ENCODE measurements at regions not wholly inside any gene's neighbourhood (a gene's known extent, or its start where the extent isn't known, plus 50 kb on each side); places are given as distances from the start of the nearest gene placed in this dataset.

DNA sequence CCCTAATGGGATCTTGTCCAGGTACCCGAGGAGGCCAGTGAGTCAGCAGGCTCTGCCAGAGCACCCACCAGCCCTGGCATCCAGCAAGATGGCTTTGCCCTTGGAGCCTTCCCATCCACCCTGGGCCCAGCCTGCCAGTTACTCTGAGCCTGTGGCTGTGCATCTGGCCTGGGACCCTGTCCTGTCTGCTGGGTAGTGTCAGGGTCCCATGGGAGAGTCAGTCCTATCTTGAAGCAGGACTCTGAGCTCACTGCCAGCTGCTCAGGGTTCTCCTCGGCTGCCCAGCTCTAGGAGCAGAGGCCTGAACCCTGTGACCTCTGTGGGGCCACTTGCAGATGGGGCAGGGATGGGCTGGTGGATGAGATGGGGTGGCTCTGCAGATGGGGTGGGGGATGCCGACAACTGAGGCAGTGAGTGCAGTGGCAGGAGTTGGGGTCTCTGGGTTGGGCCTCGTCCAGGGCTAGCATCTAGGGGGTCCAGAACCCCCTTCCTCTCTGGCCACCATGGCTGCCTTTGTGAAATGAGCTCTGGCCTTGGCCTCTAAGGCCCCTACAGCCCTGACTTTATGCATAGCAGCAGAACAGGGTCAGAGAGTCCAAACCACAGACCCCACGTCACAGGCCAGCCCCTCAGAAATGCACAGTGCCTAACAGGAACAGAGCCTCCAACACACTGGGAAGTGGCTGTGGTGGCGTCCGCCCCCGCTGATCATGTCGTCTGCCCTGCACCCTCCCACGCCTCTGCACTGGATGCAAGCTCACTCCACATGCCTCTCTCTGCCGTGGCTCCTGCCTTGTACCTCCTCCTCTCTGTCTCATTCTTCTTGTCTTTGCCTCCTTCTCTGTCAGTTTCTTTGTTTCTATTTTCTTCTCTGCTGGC lies 88.1 kb upstream of the RET start:
- H3K4me3 ChIP-seq (ENCODE audit: low read depth, low read length) = no peak overlapping the region
- TF ChIP-seq, protein P1, sequence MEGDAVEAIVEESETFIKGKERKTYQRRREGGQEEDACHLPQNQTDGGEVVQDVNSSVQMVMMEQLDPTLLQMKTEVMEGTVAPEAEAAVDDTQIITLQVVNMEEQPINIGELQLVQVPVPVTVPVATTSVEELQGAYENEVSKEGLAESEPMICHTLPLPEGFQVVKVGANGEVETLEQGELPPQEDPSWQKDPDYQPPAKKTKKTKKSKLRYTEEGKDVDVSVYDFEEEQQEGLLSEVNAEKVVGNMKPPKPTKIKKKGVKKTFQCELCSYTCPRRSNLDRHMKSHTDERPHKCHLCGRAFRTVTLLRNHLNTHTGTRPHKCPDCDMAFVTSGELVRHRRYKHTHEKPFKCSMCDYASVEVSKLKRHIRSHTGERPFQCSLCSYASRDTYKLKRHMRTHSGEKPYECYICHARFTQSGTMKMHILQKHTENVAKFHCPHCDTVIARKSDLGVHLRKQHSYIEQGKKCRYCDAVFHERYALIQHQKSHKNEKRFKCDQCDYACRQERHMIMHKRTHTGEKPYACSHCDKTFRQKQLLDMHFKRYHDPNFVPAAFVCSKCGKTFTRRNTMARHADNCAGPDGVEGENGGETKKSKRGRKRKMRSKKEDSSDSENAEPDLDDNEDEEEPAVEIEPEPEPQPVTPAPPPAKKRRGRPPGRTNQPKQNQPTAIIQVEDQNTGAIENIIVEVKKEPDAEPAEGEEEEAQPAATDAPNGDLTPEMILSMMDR (IDR thresholded peaks at IDR 0.05; ENCODE audit: control insufficient read depth, extremely low read depth, insufficient read depth) = no peak
- DNase-seq (ENCODE audit: low read depth) = no peak

DNA sequence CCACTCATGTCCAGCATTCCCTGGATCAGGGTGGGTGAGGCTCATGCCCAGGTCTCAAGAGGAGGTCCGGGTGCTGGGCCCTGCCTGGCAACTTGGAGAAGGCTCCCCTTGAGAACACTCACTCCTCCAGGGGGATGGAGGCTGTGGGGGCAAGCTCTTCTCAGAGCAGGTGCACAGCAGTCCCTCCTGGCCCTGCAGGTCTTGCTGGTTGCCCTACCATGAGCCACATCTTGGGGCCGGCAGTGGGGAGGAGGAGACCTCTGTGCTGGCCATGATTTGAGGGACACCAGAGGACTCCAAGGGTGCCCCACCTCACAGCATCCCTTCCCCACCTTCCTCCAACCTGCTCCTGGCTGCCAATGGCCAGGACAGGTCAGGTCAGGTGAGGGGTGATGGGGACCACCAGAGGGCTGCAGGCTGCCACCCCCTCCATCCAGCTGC lies 87.4 kb upstream of the RET start:
- DNase-seq (ENCODE audit: low read depth) = no peak
- TF ChIP-seq, protein P1 (IDR thresholded peaks at IDR 0.05; ENCODE audit: control insufficient read depth, extremely low read depth, insufficient read depth) = no peak
- no peak overlapping the region for H3K4me3 ChIP-seq (ENCODE audit: low read depth, low read length)

DNA sequence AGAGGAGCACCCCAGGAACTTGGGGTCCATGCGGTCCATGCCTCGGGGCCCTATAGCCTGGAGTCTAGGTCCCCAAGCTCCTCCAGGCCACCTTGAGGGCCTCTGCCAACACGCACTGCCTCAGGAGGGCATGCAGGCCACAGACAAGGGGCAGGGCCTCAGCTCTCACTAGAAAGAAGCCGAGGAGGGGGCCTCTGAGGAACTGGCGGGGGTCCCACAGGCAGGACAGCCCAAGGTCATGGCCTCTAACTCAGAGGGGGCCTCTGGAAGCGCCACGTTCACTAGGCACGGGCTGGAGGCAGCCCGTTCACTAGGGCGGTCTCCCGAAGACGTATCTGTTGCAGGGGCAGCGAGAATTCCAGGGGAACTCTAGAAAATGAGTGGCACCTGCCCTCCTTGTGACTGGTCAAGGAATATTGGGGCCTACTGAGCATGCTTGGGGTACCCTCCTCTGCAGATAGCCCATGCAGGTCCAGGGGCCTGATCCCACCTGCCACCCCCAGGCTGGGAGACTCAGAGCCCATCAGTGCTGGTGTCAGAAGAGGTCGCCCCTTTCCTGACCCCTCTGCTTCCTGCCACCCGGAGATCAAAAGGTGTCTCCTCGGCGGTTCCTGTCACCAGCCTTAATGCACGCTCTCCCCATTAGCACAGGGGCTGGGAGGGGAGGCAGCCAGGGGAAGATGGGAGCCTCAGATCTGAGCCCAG lies 86.7 kb upstream of the RET start:
- TF ChIP-seq, protein P1 (IDR thresholded peaks at IDR 0.05; ENCODE audit: control insufficient read depth, extremely low read depth, insufficient read depth) = no peak
- no peak overlapping the region for H3K4me3 ChIP-seq (ENCODE audit: low read depth, low read length)
- no peak for DNase-seq (ENCODE audit: low read depth)

DNA sequence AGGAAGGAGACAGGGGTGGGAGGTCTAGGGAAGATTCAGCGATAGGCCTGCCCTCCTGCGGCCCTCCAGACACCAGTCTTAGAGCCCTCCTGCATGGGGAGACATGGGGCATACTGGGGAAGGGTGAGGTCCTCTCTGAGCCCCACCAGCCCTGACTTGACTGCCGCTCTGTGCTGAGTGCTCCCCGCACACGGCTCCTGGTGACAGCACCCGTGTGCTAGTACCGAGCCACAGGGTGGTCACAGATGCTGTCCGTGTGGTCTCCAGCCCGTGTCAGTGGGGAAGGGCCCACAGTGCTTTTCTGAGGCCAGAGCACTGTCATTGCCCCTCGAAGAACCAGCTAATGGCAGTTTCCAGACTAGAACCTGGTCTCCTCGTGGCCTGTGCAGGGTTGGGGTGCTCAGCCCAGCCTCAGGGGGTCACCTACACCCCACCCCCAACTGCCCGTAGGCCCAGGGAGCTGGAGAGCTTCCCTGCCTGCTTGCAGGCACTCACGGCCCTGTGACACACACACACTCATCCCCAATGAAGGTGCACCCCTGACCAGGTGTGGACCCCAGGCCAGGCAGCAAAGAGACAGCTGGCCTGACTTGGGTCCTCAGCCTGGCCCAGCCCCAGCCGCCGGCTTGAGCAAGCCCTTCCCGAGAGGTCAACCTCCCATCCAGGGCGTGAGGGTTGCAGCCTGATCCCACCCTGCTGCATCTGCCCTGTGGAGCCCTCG lies 86.0 kb upstream of the RET start:
- H3K4me3 ChIP-seq (ENCODE audit: low read depth, low read length) = no peak overlapping the region
- DNase-seq (ENCODE audit: low read depth) = no peak
- TF ChIP-seq, protein P1 (IDR thresholded peaks at IDR 0.05; ENCODE audit: control insufficient read depth, extremely low read depth, insufficient read depth) = no peak

DNA sequence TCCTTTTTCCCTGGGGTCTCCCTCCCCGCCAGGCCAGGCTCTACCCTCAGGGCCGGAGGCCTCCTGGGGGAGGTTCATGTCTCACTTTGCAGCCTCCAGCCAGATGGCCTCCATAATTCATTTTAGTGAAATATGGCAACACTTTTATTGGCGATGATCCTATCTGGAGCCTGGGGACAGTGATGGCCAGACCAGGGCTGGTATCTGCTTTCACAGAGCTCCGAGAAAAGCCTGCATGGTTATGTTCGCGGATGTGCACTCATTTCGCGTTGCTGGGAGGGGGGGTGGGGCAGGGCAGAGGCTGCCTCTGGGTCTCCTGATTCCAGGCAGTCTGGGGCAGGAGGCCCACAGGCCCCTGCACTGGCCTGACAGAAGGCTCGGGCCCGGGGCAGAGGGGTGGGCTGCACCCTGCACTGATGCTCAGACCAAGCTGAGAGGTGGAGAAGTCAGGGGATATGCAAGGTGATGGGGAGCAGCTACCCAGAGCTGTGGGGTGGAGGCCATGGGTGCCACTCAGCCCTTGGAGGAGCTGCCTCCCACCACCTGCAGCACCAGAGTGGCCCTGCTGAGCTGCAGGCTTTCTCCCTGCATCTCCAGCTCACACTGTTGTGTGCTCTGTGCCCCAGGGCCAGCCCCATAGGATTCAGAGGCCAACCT lies 85.3 kb upstream of the RET start:
- H3K4me3 ChIP-seq (ENCODE audit: low read depth, low read length) = no peak overlapping the region
- TF ChIP-seq, protein P1 (IDR thresholded peaks at IDR 0.05; ENCODE audit: control insufficient read depth, extremely low read depth, insufficient read depth) = no peak
- no peak for DNase-seq (ENCODE audit: low read depth)

DNA sequence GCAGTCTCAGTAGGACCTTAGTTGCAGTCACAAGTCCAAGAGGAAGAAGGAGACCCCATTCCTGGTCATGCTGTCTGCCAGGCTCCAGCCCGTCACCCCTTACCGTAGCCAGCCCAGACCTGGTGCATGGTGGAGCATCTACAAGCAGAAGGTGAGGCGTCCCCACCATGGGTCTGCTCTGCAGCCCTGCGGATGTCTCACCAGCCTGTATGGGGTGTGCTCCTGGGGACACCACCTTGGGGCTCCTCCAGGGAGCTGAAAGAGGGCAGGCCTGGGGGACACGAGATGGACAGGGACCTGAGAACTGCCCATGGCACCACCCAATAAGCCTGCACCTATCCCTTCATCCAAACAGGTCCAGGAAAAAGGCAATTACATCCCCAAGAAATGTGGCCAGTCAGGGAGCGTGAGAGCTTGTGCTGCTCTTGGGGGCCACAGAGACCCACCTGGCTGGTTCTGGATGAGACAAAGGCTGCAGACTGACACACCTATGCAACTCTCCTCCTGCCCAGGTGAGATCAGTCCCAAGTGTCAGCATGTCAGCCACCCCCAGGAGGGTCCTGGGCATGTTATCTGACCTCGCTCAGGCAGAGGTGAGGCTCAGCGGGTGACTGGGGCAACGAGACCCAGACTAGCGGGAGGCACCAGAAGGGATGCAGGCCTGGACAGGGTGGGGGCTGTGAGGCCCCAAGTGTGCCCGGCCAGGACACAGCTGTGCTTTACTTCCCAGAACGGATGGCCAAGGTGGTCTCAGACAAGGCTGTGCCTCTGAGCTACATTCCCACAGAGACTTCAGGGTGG lies 84.5 kb upstream of the RET start:
- TF ChIP-seq, protein P1 (IDR thresholded peaks at IDR 0.05; ENCODE audit: control insufficient read depth, extremely low read depth, insufficient read depth) = no peak
- no peak overlapping the region for H3K4me3 ChIP-seq (ENCODE audit: low read depth, low read length)
- no peak for DNase-seq (ENCODE audit: low read depth)

Data from LNCaP clone FGC (cell line).